GM18867 (cell line): ENCODE measurements at regions not wholly inside any gene's neighbourhood (a gene's known extent, or its start where the extent isn't known, plus 50 kb on each side); places are given as distances from the start of the nearest gene placed in this dataset.

Experiments
- ATAC-seq: cut with Tn5 transposase; IDR thresholded peaks from one replicate; pipeline ENCODE4 v1.9.1; 2021; ENCODE audit warnings: mild to moderate bottlenecking, moderate library complexity; ENCODE audit not compliant: unreplicated experiment

- ATAC-seq, result no peak
These were observed 57.6 kb upstream of the AK4 start for GRCh38 chr1:65090406-65090805.

GRCh38 chr1:65092691-65093090 lies 55.3 kb upstream of the AK4 start:
- ATAC-seq, result no peak

GRCh38 chr1:65097076-65097475 lies 50.9 kb upstream of the AK4 start:
- ATAC-seq, result no peak
